Spleen (tissue), 7 donors: ENCODE measurements at regions not wholly inside any gene's neighbourhood (a gene's known extent, or its start where the extent isn't known, plus 50 kb on each side); places are given as distances from the start of the nearest gene placed in this dataset.

Source experiments
- CTCF ChIP-seq, 11 experiments: fragments of 200-600 bp in 7 of 11; fragments of 450-650 bp in 4 of 11; sonication (generic) in 4 of 11; IDR thresholded peaks in 8 of 11; conservative IDR thresholded peaks in 3 of 11; 1 replicate in 7 of 11; 2 replicates in 4 of 11; pipeline versions ENCODE4 v1.4.0 to v1.8.0; 2016 to 2021; ENCODE audit warnings: antibody characterized with exemption in 11 of 11, inconsistent platforms in 4 of 11, mild to moderate bottlenecking in 1 of 11
- POLR2A ChIP-seq, 3 donors: fragments of 450-650 bp; IDR thresholded peaks; one replicate each; pipeline ENCODE4 v1.5.1; 2017; ENCODE audit warnings: antibody characterized with exemption in 3 of 3, mild to moderate bottlenecking in 1 of 3
- POLR2AphosphoS5 ChIP-seq, 3 donors: sonication (generic); formaldehyde crosslinking; IDR thresholded peaks; one replicate each; pipeline ENCODE4 v1.5.1; 2017; ENCODE audit warnings: antibody characterized with exemption in 3 of 3
- donor health status: DM: no; HTN: no; CAD: no; lungs with moderate emphysema.
- donor health status: DM: no; HTN: no; CAD: no.
- donor health status: DM: no; HTN: no; CAD: no.

GRCh38 chr7:121498816-121499215 is 102.7 kb upstream of the FAM3C start:
- no peak for TF ChIP-seq CTCF (IDR thresholded peaks at IDR 0.05 in 8 of 11, conservative IDR thresholded peaks at IDR 0.05 in 3 of 11)
- TF ChIP-seq POLR2A (IDR thresholded peaks at IDR 0.05) = no peak
- no peak for TF ChIP-seq POLR2AphosphoS5 (IDR thresholded peaks at IDR 0.05)
